GM18867 (cell line): ENCODE measurements at regions not wholly inside any gene's neighbourhood (a gene's known extent, or its start where the extent isn't known, plus 50 kb on each side); places are given as distances from the start of the nearest gene placed in this dataset.
A peak's percentile ranks its signal among the peaks of the same experiment; 100 is the strongest.
"Not testable (repeated sequence)": the region's sequence is repeated elsewhere in the genome, so short reads cannot be mapped to it uniquely, and the experiment has no call there.

Source experiments
- ATAC-seq: cut with Tn5 transposase; IDR thresholded peaks from one replicate; pipeline ENCODE4 v1.9.1; 2021; ENCODE audit warnings: mild to moderate bottlenecking, moderate library complexity; ENCODE audit not compliant: unreplicated experiment

GRCh38 chr3:95226437-95226836 lies 1163.6 kb downstream of the NSUN3 start:
- ATAC-seq: no peak

- no peak for ATAC-seq
Observed at GRCh38 chr3:95227092-95227491, 1164.2 kb downstream of the NSUN3 start.

- no peak for ATAC-seq
Observed at GRCh38 chr3:95228416-95228815, 1165.6 kb downstream of the NSUN3 start.

GRCh38 chr3:95235916-95236315 lies 1173.1 kb downstream of the NSUN3 start:
- ATAC-seq: no peak

- no peak for ATAC-seq
Observed at GRCh38 chr3:95237783-95238182, 1174.9 kb downstream of the NSUN3 start.

- no peak for ATAC-seq
Observed at GRCh38 chr3:95240395-95240794, 1177.5 kb downstream of the NSUN3 start.

- ATAC-seq: not testable (repeated sequence)
Observed at GRCh38 chr3:95241256-95241655, 1178.4 kb downstream of the NSUN3 start.

- ATAC-seq: no peak
Observed at GRCh38 chr3:95246413-95246812, 1183.6 kb downstream of the NSUN3 start.

- ATAC-seq: no peak
Observed at GRCh38 chr3:95254061-95254460, 1191.2 kb downstream of the NSUN3 start.

GRCh38 chr3:95254758-95255157 lies 1191.9 kb downstream of the NSUN3 start:
- ATAC-seq: no peak

GRCh38 chr3:95265129-95265528 lies 1202.3 kb downstream of the NSUN3 start:
- ATAC-seq: no peak

- ATAC-seq: no peak
Observed at GRCh38 chr3:95271395-95271794, 1208.5 kb downstream of the NSUN3 start.

- no peak for ATAC-seq
Observed at GRCh38 chr3:95272166-95272565, 1209.3 kb downstream of the NSUN3 start.

- no peak for ATAC-seq
Observed at GRCh38 chr3:95272781-95273180, 1209.9 kb downstream of the NSUN3 start.

GRCh38 chr3:95277613-95278012 lies 1214.8 kb downstream of the NSUN3 start:
- no peak for ATAC-seq

GRCh38 chr3:95280711-95281352 lies 1218.0 kb downstream of the NSUN3 start:
- no peak for ATAC-seq

GRCh38 chr3:95289295-95289694 lies 1226.4 kb downstream of the NSUN3 start:
- no peak for ATAC-seq

- ATAC-seq: no peak
Observed at GRCh38 chr3:95297581-95297980, 1234.7 kb downstream of the NSUN3 start.

GRCh38 chr3:95302044-95302443 lies 1239.2 kb downstream of the NSUN3 start:
- no peak for ATAC-seq

- no peak for ATAC-seq
Observed at GRCh38 chr3:95310560-95310959, 1247.7 kb downstream of the NSUN3 start.

GRCh38 chr3:95311272-95311671 lies 1248.4 kb downstream of the NSUN3 start:
- ATAC-seq: peak; percentile 87

GRCh38 chr3:95312650-95313049 lies 1249.8 kb downstream of the NSUN3 start:
- ATAC-seq: no peak

GRCh38 chr3:95319921-95320494 lies 1257.1 kb downstream of the NSUN3 start:
- no peak for ATAC-seq
